ENCODE measurements at regions not wholly inside any gene's neighbourhood (a gene's known extent, or its start where the extent isn't known, plus 50 kb on each side); places are given as distances from the start of the nearest gene placed in this dataset.

DNA sequence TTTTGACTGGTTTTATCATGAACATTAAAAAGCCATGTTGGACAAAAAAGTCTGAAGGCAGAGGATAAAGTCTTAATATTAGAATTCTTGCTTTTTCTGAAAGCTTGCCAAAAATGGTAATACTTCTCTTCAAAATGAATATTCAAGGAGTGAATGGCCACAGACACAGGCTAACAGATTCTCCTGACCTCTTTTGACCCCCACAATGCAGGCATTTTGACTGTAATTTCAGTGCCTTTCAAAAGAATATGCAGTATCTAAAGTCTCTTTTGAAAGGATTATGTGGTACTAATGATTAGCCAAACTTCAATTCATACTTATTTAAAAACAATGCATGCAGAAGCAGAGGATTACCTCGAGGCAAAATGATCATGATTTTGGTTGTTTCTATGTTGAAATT, 557.8 kb upstream of the GCFC2 start:
- no peaks in the 10 kb centered on the region for H3K4me1 ChIP-seq (ENCODE audit: insufficient read depth, insufficient read length)
- H3K4me3 ChIP-seq (ENCODE audit: insufficient read length, low read depth): no peak overlapping the region
- no peak for TF ChIP-seq SUZ12 (IDR thresholded peaks at IDR 0.05; ENCODE audit: extremely low read depth, insufficient read depth, insufficient read length)
- TF ChIP-seq ZNF274 (IDR thresholded peaks at IDR 0.05; ENCODE audit: low read depth, low read length): no peak
- no peak for TF ChIP-seq YY1 (IDR thresholded peaks at IDR 0.05; ENCODE audit: insufficient read depth, insufficient read length)
- no peaks in the 10 kb centered on the region for H3K36me3 ChIP-seq (ENCODE audit: insufficient read depth, insufficient read length, low read length)
- no peak overlapping the region for H3K9ac ChIP-seq (ENCODE audit: insufficient read length, low read depth)
- H3K27me3 ChIP-seq (ENCODE audit: insufficient read depth, insufficient read length): no peaks in the 10 kb centered on the region
- no peaks in the 10 kb centered on the region for H3K9me3 ChIP-seq (ENCODE audit: insufficient read depth, low read length)
- no peak for DNase-seq (ENCODE audit: low read depth, low spot score)

DNA sequence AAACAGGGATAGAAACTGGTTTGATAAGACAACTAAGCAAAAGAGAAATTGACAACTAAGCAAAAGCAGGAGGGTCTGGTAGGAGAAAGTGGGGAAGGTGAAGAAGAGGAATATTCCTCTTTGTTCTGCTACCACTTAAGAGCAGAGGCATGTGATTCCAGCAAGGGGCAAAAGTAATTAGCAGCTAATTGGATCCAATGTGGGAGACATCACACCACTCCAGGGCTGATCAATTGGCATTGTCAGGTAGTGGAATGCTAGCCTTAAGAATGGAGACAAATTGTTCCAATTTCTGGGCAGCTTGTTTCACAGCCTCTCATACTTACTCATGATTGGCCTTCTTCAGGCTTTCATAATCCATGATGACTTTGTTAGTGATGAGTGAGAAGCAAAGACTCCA, 547.1 kb upstream of the GCFC2 start:
- Histone ChIP-seq H3K9me3 (ENCODE audit: insufficient read depth, low read length) (no peaks in the 10 kb centered on the region), H3K4me1 (ENCODE audit: insufficient read depth, insufficient read length) (no peaks in the 10 kb centered on the region), H3K36me3 (ENCODE audit: insufficient read depth, insufficient read length, low read length) (no peaks in the 10 kb centered on the region), H3K9ac (ENCODE audit: insufficient read length, low read depth) (no peak overlapping the region), H3K4me3 (ENCODE audit: insufficient read length, low read depth) (no peak overlapping the region), H3K27me3 (ENCODE audit: insufficient read depth, insufficient read length) (no peaks in the 10 kb centered on the region)
- TF ChIP-seq YY1 (IDR thresholded peaks at IDR 0.05; ENCODE audit: insufficient read depth, insufficient read length): no peak
- no peak for TF ChIP-seq ZNF274 (IDR thresholded peaks at IDR 0.05; ENCODE audit: low read depth, low read length)
- TF ChIP-seq SUZ12 (IDR thresholded peaks at IDR 0.05; ENCODE audit: extremely low read depth, insufficient read depth, insufficient read length): no peak
- DNase-seq (ENCODE audit: low read depth, low spot score): no peak

DNA sequence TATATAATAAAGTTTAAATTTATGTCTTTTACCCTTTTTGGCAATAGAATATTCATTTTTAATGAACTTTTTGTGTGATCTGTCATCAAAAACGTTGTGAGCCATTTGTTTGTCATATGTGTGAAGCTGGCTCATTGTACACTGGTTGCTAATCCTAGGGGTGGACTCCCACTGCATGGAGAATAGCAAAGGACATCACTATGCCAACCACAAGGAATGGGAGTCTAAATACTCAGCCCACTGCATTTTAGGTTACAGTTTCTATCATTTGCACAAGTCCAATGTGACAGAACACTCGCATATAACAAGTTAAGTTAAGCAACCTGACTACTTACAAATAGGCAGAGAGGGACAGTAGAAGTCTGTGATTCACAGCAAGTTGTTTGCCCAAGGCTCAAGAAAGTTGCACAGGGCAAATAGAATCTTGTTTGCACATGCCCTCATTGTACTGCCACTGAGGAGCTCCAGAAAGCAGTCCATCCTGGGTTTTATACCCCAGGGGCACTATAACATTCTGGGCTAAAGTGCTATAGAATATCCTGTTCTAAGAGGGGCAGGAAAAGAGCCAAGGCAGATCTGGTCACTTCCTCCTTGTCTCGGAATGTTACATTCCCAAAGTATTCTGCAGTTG, 545.9 kb upstream of the GCFC2 start:
- Histone ChIP-seq H3K4me1 (ENCODE audit: insufficient read depth, insufficient read length) (no peaks in the 10 kb centered on the region), H3K9ac (ENCODE audit: insufficient read length, low read depth) (no peak overlapping the region), H3K9me3 (ENCODE audit: insufficient read depth, low read length) (no peaks in the 10 kb centered on the region), H3K4me3 (ENCODE audit: insufficient read length, low read depth) (no peak overlapping the region), H3K36me3 (ENCODE audit: insufficient read depth, insufficient read length, low read length) (no peaks in the 10 kb centered on the region), H3K27me3 (ENCODE audit: insufficient read depth, insufficient read length) (no peaks in the 10 kb centered on the region)
- DNase-seq (ENCODE audit: low read depth, low spot score): no peak
- no peak for TF ChIP-seq SUZ12 (IDR thresholded peaks at IDR 0.05; ENCODE audit: extremely low read depth, insufficient read depth, insufficient read length)

DNA sequence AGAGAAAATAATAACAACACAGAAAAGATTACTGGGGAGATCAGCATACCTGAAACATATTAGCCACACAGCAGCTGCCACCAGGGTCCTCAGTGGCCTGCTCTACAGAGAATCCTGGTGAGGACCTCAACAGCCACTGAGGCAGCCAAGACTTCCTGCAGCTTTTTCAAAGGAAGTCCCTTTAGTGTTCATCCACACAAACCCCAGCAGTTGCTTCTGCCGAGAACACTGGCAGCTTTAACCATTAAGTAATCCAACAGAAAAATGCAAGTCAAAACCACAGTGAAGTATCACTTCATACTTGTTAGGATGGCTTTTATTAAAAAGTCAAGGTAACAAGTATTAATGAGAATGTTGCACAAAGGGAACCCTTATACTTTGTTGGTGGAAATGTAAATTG, 542.0 kb upstream of the GCFC2 start:
- H3K4me1 ChIP-seq (ENCODE audit: insufficient read depth, insufficient read length): no peaks in the 10 kb centered on the region
- no peaks in the 10 kb centered on the region for H3K36me3 ChIP-seq (ENCODE audit: insufficient read depth, insufficient read length, low read length)
- H3K4me3 ChIP-seq (ENCODE audit: insufficient read length, low read depth): no peak overlapping the region
- no peak for DNase-seq (ENCODE audit: low read depth, low spot score)
- no peak overlapping the region for H3K9ac ChIP-seq (ENCODE audit: insufficient read length, low read depth)
- H3K27me3 ChIP-seq (ENCODE audit: insufficient read depth, insufficient read length): no peaks in the 10 kb centered on the region
- TF ChIP-seq SUZ12 (IDR thresholded peaks at IDR 0.05; ENCODE audit: extremely low read depth, insufficient read depth, insufficient read length) (no peak), ZNF274 (IDR thresholded peaks at IDR 0.05; ENCODE audit: low read depth, low read length) (no peak), YY1 (IDR thresholded peaks at IDR 0.05; ENCODE audit: insufficient read depth, insufficient read length) (no peak)
- H3K9me3 ChIP-seq (ENCODE audit: insufficient read depth, low read length): no peaks in the 10 kb centered on the region

DNA sequence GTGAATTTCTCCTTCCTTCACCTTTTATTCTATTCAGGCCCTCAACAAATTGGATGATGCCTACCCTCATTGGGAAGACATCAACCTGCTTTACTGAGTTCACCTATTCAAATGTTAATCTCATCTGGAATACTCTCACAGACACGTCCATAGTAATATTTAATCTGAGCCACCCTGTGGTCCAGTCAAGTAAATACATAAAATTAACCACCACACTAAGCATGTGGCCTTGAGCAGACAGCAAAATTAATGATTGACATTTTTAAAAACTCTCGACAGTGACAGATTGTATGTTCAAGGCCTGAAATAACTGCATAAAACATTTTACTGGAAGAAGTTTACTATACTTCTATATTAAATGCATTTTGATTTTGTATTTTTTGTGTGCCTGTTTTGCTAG, 540.6 kb upstream of the GCFC2 start:
- H3K4me1 ChIP-seq (ENCODE audit: insufficient read depth, insufficient read length): no peaks in the 10 kb centered on the region
- TF ChIP-seq YY1 (IDR thresholded peaks at IDR 0.05; ENCODE audit: insufficient read depth, insufficient read length) (no peak), ZNF274 (IDR thresholded peaks at IDR 0.05; ENCODE audit: low read depth, low read length) (no peak), SUZ12 (IDR thresholded peaks at IDR 0.05; ENCODE audit: extremely low read depth, insufficient read depth, insufficient read length) (no peak)
- no peak overlapping the region for H3K4me3 ChIP-seq (ENCODE audit: insufficient read length, low read depth)
- no peaks in the 10 kb centered on the region for H3K9me3 ChIP-seq (ENCODE audit: insufficient read depth, low read length)
- no peak for DNase-seq (ENCODE audit: low read depth, low spot score)
- H3K36me3 ChIP-seq (ENCODE audit: insufficient read depth, insufficient read length, low read length): no peaks in the 10 kb centered on the region
- H3K9ac ChIP-seq (ENCODE audit: insufficient read length, low read depth): no peak overlapping the region
- H3K27me3 ChIP-seq (ENCODE audit: insufficient read depth, insufficient read length): no peaks in the 10 kb centered on the region

DNA sequence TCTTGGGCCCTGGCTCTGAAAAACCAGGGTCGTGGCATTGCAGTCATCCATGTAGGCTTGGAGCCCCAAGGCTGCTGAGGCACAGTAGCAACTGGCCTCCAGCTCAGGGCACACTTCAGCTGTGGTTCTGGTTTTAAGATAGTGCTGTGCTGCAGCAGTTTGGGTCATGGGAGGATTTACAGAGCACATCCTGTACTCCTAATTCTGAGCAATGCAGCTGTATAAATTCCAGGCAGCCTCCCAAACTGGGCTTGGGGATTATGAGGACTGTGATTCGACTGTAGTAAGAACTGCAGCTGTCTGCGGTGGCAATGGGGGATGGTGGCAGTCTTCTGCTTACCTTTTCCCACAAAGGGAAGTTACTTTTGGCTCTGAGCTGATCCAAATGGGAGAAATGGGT, 536.3 kb upstream of the GCFC2 start:
- Histone ChIP-seq H3K4me1 (ENCODE audit: insufficient read depth, insufficient read length) (no peaks in the 10 kb centered on the region), H3K4me3 (ENCODE audit: insufficient read length, low read depth) (no peak overlapping the region), H3K36me3 (ENCODE audit: insufficient read depth, insufficient read length, low read length) (no peaks in the 10 kb centered on the region), H3K9ac (ENCODE audit: insufficient read length, low read depth) (no peak overlapping the region), H3K9me3 (ENCODE audit: insufficient read depth, low read length) (no peaks in the 10 kb centered on the region), H3K27me3 (ENCODE audit: insufficient read depth, insufficient read length) (no peaks in the 10 kb centered on the region)
- TF ChIP-seq SUZ12 (IDR thresholded peaks at IDR 0.05; ENCODE audit: extremely low read depth, insufficient read depth, insufficient read length): no peak
- DNase-seq (ENCODE audit: low read depth, low spot score): no peak

DNA sequence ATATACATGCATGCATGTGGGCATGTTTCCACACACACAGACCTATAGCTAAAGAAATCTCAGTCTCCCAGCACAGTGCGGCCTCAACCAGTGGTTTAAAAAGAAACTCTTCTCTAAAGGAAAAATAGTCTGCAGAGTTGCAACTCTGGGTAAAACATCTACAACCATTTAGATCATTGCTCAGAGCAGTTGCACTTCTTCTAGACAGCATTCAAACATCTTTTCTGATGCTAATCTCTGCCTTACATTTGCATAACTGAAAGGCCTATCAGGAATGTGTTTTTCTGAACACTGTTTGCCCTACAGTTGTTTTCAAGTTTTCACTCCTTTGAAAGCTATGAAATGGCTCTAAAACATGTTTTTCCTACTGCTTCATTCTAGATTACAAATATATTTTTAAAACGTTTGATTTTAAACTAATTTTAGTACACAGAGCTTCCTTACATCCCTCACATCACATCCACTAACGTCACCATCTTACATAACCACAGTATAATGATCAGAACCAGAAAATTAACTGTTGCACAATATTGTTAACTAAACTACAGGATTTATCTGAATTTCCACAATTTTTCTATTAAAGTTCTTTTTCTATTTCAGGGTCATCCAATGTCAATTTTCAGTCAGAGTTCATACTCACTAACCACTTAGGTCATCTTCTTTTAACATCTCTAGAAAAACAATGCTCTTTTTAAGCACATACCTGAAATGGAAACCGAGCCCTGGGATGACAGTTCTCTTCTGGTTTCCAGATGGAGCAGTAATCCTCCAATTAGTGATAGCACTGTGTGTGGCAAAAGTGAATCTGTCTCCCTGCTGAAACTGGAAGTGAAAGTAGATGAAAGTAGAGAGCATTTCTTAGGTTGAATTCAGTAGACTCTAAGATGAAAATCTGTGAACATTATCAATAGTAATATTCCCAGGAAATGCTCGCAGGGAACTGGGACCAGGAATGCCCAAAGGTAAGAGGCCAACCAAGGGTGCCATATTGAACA, 501.6 kb upstream of the GCFC2 start:
- no peaks in the 10 kb centered on the region for H3K27me3 ChIP-seq (ENCODE audit: insufficient read depth, insufficient read length)
- no peaks in the 10 kb centered on the region for H3K36me3 ChIP-seq (ENCODE audit: insufficient read depth, insufficient read length, low read length)
- no peak for DNase-seq (ENCODE audit: low read depth, low spot score)
- H3K4me3 ChIP-seq (ENCODE audit: insufficient read length, low read depth): no peak overlapping the region
- H3K9me3 ChIP-seq (ENCODE audit: insufficient read depth, low read length): no peaks in the 10 kb centered on the region
- no peak overlapping the region for H3K9ac ChIP-seq (ENCODE audit: insufficient read length, low read depth)
- TF ChIP-seq SUZ12 (IDR thresholded peaks at IDR 0.05; ENCODE audit: extremely low read depth, insufficient read depth, insufficient read length) (no peak), YY1 (IDR thresholded peaks at IDR 0.05; ENCODE audit: insufficient read depth, insufficient read length) (no peak), ZNF274 (IDR thresholded peaks at IDR 0.05; ENCODE audit: low read depth, low read length) (no peak)
- no peaks in the 10 kb centered on the region for H3K4me1 ChIP-seq (ENCODE audit: insufficient read depth, insufficient read length)

All from NT2/D1 (cell line).